ENCODE measurements at regions not wholly inside any gene's neighbourhood (a gene's known extent, or its start where the extent isn't known, plus 50 kb on each side); places are given as distances from the start of the nearest gene placed in this dataset.

- TF ChIP-seq CTCF (IDR thresholded peaks at IDR 0.05 in 8 of 11, conservative IDR thresholded peaks at IDR 0.05 in 3 of 11) (no peak), POLR2A (IDR thresholded peaks at IDR 0.05) (no peak)
Measured at GRCh38 chr5:159441441-159441840, 111.2 kb upstream of the IL12B start.
